Cardiac muscle cell (in vitro differentiated cells and primary cell): ENCODE measurements at regions not wholly inside any gene's neighbourhood (a gene's known extent, or its start where the extent isn't known, plus 50 kb on each side); places are given as distances from the start of the nearest gene placed in this dataset.

ENCODE experiments used
- DNase-seq, 2 donors: peaks; one replicate each; pipeline versions ENCODE4 v3.0.0 to v3.0.0-alpha.2; 2010 to 2017; ENCODE audit warnings: low read depth in 1 of 2, low spot score in 1 of 2
- H3K27ac ChIP-seq: fragments of 200-600 bp; sonication (generic); 2 replicates; pipeline ENCODE4 v1.5.1; 2016
- H3K27me3 ChIP-seq: fragments of 200-600 bp; sonication (generic); 2 replicates; pipeline ENCODE4 v1.6.0; 2016; ENCODE audit warnings: control low read depth
- H3K36me3 ChIP-seq: fragments of 200-600 bp; sonication (generic); 2 replicates; pipeline ENCODE4 v1.5.1; 2016; ENCODE audit warnings: control low read depth
- H3K4me1 ChIP-seq: fragments of 200-600 bp; sonication (generic); 2 replicates; pipeline ENCODE4 v1.8.1; 2017; ENCODE audit warnings: low read depth, mild to moderate bottlenecking, mixed run types
- H3K4me3 ChIP-seq: fragments of 200-600 bp; sonication (generic); 2 replicates; pipeline ENCODE4 v1.5.1; 2016; ENCODE audit warnings: mild to moderate bottlenecking
- H3K9me3 ChIP-seq: fragments of 200-600 bp; sonication (generic); 2 replicates; pipeline ENCODE4 v1.5.1; 2017; ENCODE audit warnings: low read depth, mild to moderate bottlenecking, control low read depth
- CTCF ChIP-seq: IDR thresholded peaks from 2 replicates; pipeline ENCODE4 v1.5.1; 2012; ENCODE audit warnings: low read depth, mild to moderate bottlenecking, low read length

GRCh38 chr11:10986006-10986405 is 128.2 kb upstream of the ZBED5 start:
- TF ChIP-seq CTCF: no peak
- no peak overlapping the region for H3K27ac ChIP-seq
- no peak overlapping the region for H3K4me3 ChIP-seq
- H3K9me3 ChIP-seq: no peaks in the 10 kb centered on the region
- no peak for DNase-seq
- H3K27me3 ChIP-seq: no peaks in the 10 kb centered on the region
- no peaks in the 10 kb centered on the region for H3K4me1 ChIP-seq
- H3K36me3 ChIP-seq: no peaks in the 10 kb centered on the region

- Histone ChIP-seq H3K4me3 (no peak overlapping the region), H3K4me1 (no peaks in the 10 kb centered on the region), H3K36me3 (no peaks in the 10 kb centered on the region), H3K27me3 (no peaks in the 10 kb centered on the region), H3K9me3 (no peaks in the 10 kb centered on the region), H3K27ac (no peak overlapping the region)
- TF ChIP-seq CTCF: no peak
- DNase-seq: no peak
These were observed 126.9 kb upstream of the ZBED5 start for GRCh38 chr11:10984742-10985141.

DNA sequence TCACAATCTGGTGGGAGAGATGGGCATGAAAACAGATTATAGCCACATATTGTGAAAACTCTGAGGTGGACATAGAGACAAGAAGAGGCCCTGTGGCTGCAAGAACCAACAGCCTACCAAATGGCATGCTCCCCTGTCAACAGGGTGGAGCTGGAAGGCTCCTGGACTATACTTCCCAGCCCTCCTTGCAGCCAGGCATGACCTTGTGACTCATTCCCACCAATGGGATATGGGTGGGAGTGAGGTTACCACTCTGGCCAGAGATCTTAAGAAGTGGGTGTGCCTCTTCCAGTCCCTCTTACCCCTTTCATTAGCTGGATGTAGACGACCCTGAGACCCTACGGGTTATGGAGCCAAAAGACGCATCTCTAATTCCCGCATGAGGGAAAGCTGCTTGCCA is 126.4 kb upstream of the ZBED5 start:
- Histone ChIP-seq H3K9me3 (no peaks in the 10 kb centered on the region), H3K27ac (no peak overlapping the region), H3K27me3 (no peaks in the 10 kb centered on the region), H3K36me3 (no peaks in the 10 kb centered on the region), H3K4me3 (no peak overlapping the region), H3K4me1 (no peaks in the 10 kb centered on the region)
- TF ChIP-seq CTCF: no peak
- DNase-seq: no peak

- Histone ChIP-seq H3K4me1 (no peaks in the 10 kb centered on the region), H3K36me3 (no peaks in the 10 kb centered on the region), H3K27me3 (no peaks in the 10 kb centered on the region), H3K27ac (no peak overlapping the region), H3K9me3 (no peaks in the 10 kb centered on the region), H3K4me3 (no peak overlapping the region)
- TF ChIP-seq CTCF: no peak
- peak in 1 of 2 donors; percentile 20 for DNase-seq
These were observed 125.1 kb upstream of the ZBED5 start for GRCh38 chr11:10982704-10983510.

DNA sequence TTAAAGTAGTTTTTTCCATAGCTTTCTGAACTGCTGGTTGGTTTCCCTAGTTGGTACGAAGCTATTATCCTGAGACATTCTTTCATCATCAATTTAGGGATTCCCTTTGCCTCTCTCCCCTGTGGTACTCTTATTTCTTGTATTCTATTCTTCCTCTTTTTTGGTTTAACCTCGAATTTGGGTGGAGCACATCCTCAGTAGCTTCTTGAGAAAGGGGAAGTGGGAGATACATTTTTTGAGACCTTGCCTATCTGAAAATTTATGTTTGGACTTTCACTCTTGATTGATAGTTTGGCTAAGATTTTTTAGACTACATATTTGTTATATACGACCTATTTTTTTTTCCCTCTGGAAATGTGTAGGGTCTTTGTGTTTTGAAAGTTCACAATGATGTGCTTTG is 121.7 kb upstream of the ZBED5 start:
- no peak overlapping the region for H3K4me3 ChIP-seq
- no peaks in the 10 kb centered on the region for H3K27me3 ChIP-seq
- no peaks in the 10 kb centered on the region for H3K9me3 ChIP-seq
- TF ChIP-seq CTCF: no peak
- no peak overlapping the region for H3K27ac ChIP-seq
- H3K36me3 ChIP-seq: no peaks in the 10 kb centered on the region
- DNase-seq: no peak
- H3K4me1 ChIP-seq: no peaks in the 10 kb centered on the region
